ENCODE measurements at regions not wholly inside any gene's neighbourhood (a gene's known extent, or its start where the extent isn't known, plus 50 kb on each side); places are given as distances from the start of the nearest gene placed in this dataset.

DNA sequence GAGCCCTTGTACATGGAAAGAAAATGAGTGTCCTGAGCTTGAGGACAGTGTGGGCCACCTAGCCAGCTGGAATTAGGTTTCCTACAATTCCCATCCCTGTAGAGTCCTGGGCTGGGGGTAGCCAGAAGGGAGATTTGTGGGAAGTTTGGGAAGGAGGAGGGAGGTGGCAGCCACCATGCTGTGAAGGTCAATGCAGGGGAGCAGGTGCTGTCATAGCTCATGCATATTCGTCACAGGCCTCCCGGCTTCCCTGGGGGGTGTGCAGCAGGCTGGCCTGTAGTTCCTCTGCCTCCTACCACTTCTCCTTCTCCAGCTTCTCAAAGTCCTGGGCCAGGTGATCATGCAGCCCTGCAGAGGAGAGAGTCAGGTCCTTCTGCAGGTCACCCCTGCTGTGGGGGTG is 121.3 kb downstream of the TBX3 start:
- TF ChIP-seq, protein P1, sequence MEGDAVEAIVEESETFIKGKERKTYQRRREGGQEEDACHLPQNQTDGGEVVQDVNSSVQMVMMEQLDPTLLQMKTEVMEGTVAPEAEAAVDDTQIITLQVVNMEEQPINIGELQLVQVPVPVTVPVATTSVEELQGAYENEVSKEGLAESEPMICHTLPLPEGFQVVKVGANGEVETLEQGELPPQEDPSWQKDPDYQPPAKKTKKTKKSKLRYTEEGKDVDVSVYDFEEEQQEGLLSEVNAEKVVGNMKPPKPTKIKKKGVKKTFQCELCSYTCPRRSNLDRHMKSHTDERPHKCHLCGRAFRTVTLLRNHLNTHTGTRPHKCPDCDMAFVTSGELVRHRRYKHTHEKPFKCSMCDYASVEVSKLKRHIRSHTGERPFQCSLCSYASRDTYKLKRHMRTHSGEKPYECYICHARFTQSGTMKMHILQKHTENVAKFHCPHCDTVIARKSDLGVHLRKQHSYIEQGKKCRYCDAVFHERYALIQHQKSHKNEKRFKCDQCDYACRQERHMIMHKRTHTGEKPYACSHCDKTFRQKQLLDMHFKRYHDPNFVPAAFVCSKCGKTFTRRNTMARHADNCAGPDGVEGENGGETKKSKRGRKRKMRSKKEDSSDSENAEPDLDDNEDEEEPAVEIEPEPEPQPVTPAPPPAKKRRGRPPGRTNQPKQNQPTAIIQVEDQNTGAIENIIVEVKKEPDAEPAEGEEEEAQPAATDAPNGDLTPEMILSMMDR (IDR thresholded peaks at IDR 0.05; ENCODE audit: low read depth, low read length): no peak
- TF ChIP-seq POLR2A (IDR thresholded peaks at IDR 0.05; ENCODE audit: extremely low read depth, insufficient read length): no peak
- no peak for TF ChIP-seq MAX (IDR thresholded peaks at IDR 0.05; ENCODE audit: low read depth, low read length)
- TF ChIP-seq MYC (IDR thresholded peaks at IDR 0.05; ENCODE audit: low read depth, low read length): no peak
